H1 (cell line): ENCODE measurements at regions not wholly inside any gene's neighbourhood (a gene's known extent, or its start where the extent isn't known, plus 50 kb on each side); places are given as distances from the start of the nearest gene placed in this dataset.

Experiments
- CTCF ChIA-PET: fragments of 300-600 bp; sonication (Branson Sonifier 250); formaldehyde crosslinking; loops from one replicate; lab custom pipeline; 2021; ENCODE audit not compliant: partially characterized antibody; lab: Charles Lee
- POLR2A ChIA-PET: fragments of 300-600 bp; sonication (Branson Sonifier 250); formaldehyde crosslinking; loops from one replicate; lab custom pipeline; 2021; ENCODE audit warnings: inconsistent platforms; ENCODE audit not compliant: partially characterized antibody; lab: Charles Lee
- DNase-seq, 2 experiments: peaks; one replicate each; pipeline versions ENCODE4 v3.0.0 to v3.0.0-alpha.2; 2010 to 2022; ENCODE audit warnings: low spot score in 2 of 2, low read depth in 1 of 2, mixed read lengths in 1 of 2
- FAIRE-seq: peaks from 2 replicates; lab custom pipeline; 2011; peaks lifted over from hg19 to GRCh38; lab: Jason Lieb, UNC
- H2AFZ ChIP-seq: 2 replicates; pipeline ENCODE4 v1.8.1; 2012; ENCODE audit warnings: low read length, inconsistent platforms
- H2AK5ac ChIP-seq: 2 replicates; pipeline ENCODE4 v1.6.1; 2013; ENCODE audit warnings: low read depth, low read length
- H2BK120ac ChIP-seq: replicated peaks from 2 replicates; pipeline ENCODE3; 2013; ENCODE audit warnings: low read depth, low read length, inconsistent platforms
- H2BK12ac ChIP-seq: 2 replicates; pipeline ENCODE4 v1.6.1; 2013; ENCODE audit warnings: low read depth, low read length
- H2BK15ac ChIP-seq: 2 replicates; pipeline ENCODE4 v1.6.1; 2013; ENCODE audit warnings: low read length
- H2BK20ac ChIP-seq: 2 replicates; pipeline ENCODE4 v1.6.1; 2013; ENCODE audit warnings: low read length
- H2BK5ac ChIP-seq: 2 replicates; pipeline ENCODE4 v1.6.1; 2013; ENCODE audit warnings: low read depth, low read length
- H3K14ac ChIP-seq: 2 replicates; pipeline ENCODE4 v1.6.1; 2013; ENCODE audit warnings: inconsistent platforms; ENCODE audit not compliant: insufficient read length
- H3K18ac ChIP-seq: 2 replicates; pipeline ENCODE4 v1.6.1; 2013; ENCODE audit warnings: low read length; ENCODE audit errors: extremely low read depth
- H3K23ac ChIP-seq: 2 replicates; pipeline ENCODE4 v1.6.1; 2013; ENCODE audit warnings: inconsistent platforms; ENCODE audit not compliant: insufficient read length
- H3K23me2 ChIP-seq: 2 replicates; pipeline ENCODE4 v1.6.1; 2013; ENCODE audit warnings: low read depth, low read length
- H3K27ac ChIP-seq: 2 replicates; pipeline ENCODE4 v1.6.1; 2011; ENCODE audit warnings: low read depth, low read length, inconsistent platforms
- H3K27me3 ChIP-seq, 4 experiments: replicated peaks in 1 of 4; 1 replicate in 1 of 4; 2 replicates in 3 of 4; pipeline versions ENCODE4 v1.6.1 to v1.8.1; 2011 to 2013; ENCODE audit warnings: low read length in 3 of 4, mild to moderate bottlenecking in 3 of 4, inconsistent platforms in 2 of 4, mixed read lengths in 2 of 4, moderate library complexity in 1 of 4; ENCODE audit not compliant: control insufficient read depth in 3 of 4, insufficient read depth in 3 of 4; ENCODE audit errors: extremely low read depth in 1 of 4
- H3K36me3 ChIP-seq, 4 experiments: 2 replicates each; pipeline versions ENCODE4 v1.6.1 to v1.8.1; 2011 to 2013; ENCODE audit warnings: mild to moderate bottlenecking in 4 of 4, low read length in 3 of 4, moderate library complexity in 2 of 4, control low read depth in 1 of 4, inconsistent platforms in 1 of 4; ENCODE audit not compliant: insufficient read depth in 4 of 4, control insufficient read depth in 2 of 4
- H3K4ac ChIP-seq: replicated peaks from 2 replicates; pipeline ENCODE3; 2013; ENCODE audit warnings: low read length, low read depth, mixed read lengths, inconsistent platforms; ENCODE audit not compliant: insufficient read length
- H3K4me1 ChIP-seq, 4 experiments: replicated peaks in 1 of 4; 1 replicate in 1 of 4; 2 replicates in 3 of 4; pipeline versions ENCODE4 v1.6.1 to v1.8.1; 2011 to 2013; ENCODE audit warnings: low read length in 3 of 4, inconsistent platforms in 2 of 4, mixed read lengths in 1 of 4; ENCODE audit not compliant: insufficient read depth in 4 of 4, control insufficient read depth in 3 of 4
- H3K4me2 ChIP-seq, 2 experiments: 2 replicates each; pipeline versions ENCODE4 v1.6.1 to v1.8.1; 2011 to 2013; ENCODE audit warnings: low read depth in 2 of 2, low read length in 2 of 2, control low read depth in 1 of 2, inconsistent platforms in 1 of 2, mild to moderate bottlenecking in 1 of 2; ENCODE audit not compliant: insufficient read depth in 1 of 2
- H3K4me3 ChIP-seq, 4 experiments: fragments of 200-600, 300-600 bp in 1 of 4; sonication (generic), shearing (Covaris generic), sonication (Bioruptor Twin) in 1 of 4; 2 replicates each; pipeline versions ENCODE4 v1.5.1 to v1.8.1; 2011 to 2016; ENCODE audit warnings: low read length in 4 of 4, low read depth in 3 of 4, control low read depth in 2 of 4, inconsistent platforms in 2 of 4, mild to moderate bottlenecking in 2 of 4, mixed read lengths in 1 of 4, moderate library complexity in 1 of 4; ENCODE audit not compliant: insufficient read depth in 2 of 4; ENCODE audit errors: extremely low read depth in 1 of 4
- H3K56ac ChIP-seq: replicated peaks from 2 replicates; pipeline ENCODE3; 2013; ENCODE audit warnings: low read depth, mild to moderate bottlenecking, mixed read lengths, low read length, inconsistent platforms; ENCODE audit not compliant: insufficient read length
- H3K79me1 ChIP-seq: 2 replicates; pipeline ENCODE4 v1.6.1; 2013; ENCODE audit warnings: low read depth, low read length, control low read depth
- H3K79me2 ChIP-seq, 2 experiments: 2 replicates each; pipeline versions ENCODE4 v1.6.1 to v1.8.1; 2012 to 2013; ENCODE audit warnings: low read length in 2 of 2, mild to moderate bottlenecking in 2 of 2, inconsistent platforms in 1 of 2; ENCODE audit not compliant: insufficient read depth in 2 of 2, control insufficient read depth in 1 of 2
- H3K9ac ChIP-seq, 4 experiments: replicated peaks in 1 of 4; 1 replicate in 1 of 4; 2 replicates in 3 of 4; pipeline versions ENCODE4 v1.6.1 to v1.8.1; 2011 to 2013; ENCODE audit warnings: low read depth in 3 of 4, low read length in 3 of 4, control low read depth in 2 of 4, mild to moderate bottlenecking in 2 of 4, moderate library complexity in 2 of 4, inconsistent platforms in 1 of 4; ENCODE audit errors: extremely low read depth in 1 of 4
- H3K9me3 ChIP-seq, 2 experiments: 2 replicates each; pipeline versions ENCODE4 v1.6.1 to v1.8.1; 2012 to 2013; ENCODE audit warnings: mild to moderate bottlenecking in 2 of 2, moderate library complexity in 2 of 2, control low read depth in 1 of 2, inconsistent platforms in 1 of 2, low read depth in 1 of 2, low read length in 1 of 2, mixed read lengths in 1 of 2; ENCODE audit not compliant: insufficient read depth in 2 of 2
- H4K20me1 ChIP-seq, 2 experiments: replicated peaks in 1 of 2; 2 replicates each; pipeline versions ENCODE3 to v1.8.1; 2011 to 2013; ENCODE audit warnings: inconsistent platforms in 2 of 2, low read length in 2 of 2, mild to moderate bottlenecking in 1 of 2; ENCODE audit not compliant: insufficient read depth in 2 of 2, control insufficient read depth in 1 of 2
- H4K5ac ChIP-seq: 2 replicates; pipeline ENCODE4 v1.6.1; 2013; ENCODE audit warnings: low read length, low read depth, mixed read lengths, inconsistent platforms; ENCODE audit not compliant: insufficient read length
- H4K8ac ChIP-seq: 2 replicates; pipeline ENCODE4 v1.8.0; 2013; ENCODE audit warnings: mild to moderate bottlenecking, moderate library complexity, low read length, inconsistent platforms; ENCODE audit not compliant: insufficient read depth; ENCODE audit errors: extremely low read depth
- H4K91ac ChIP-seq: replicated peaks from 2 replicates; pipeline ENCODE3; 2013; ENCODE audit warnings: low read length, mixed read lengths, inconsistent platforms; ENCODE audit not compliant: insufficient read length
- BCL11A ChIP-seq, 2 experiments: IDR thresholded peaks; one replicate each; pipeline ENCODE4 v1.6.1; 2011; ENCODE audit warnings: low read depth in 2 of 2, low read length in 2 of 2, mild to moderate bottlenecking in 2 of 2
- CBX8 ChIP-seq: fragments of 300-800, 300-1000 bp; sonication (generic); IDR thresholded peaks from 2 replicates; pipeline ENCODE4 v1.7.1; 2016; ENCODE audit warnings: low read depth, low read length, borderline replicate concordance
- CEBPB ChIP-seq: IDR thresholded peaks from 2 replicates; pipeline ENCODE4 v1.6.1; 2012; ENCODE audit warnings: low read depth, low read length
- CREB1 ChIP-seq: IDR thresholded peaks from 2 replicates; pipeline ENCODE4 v1.6.1; 2012; ENCODE audit warnings: inconsistent platforms
- EP300 ChIP-seq, 2 experiments: IDR thresholded peaks; 1 replicate in 1 of 2; 2 replicates in 1 of 2; pipeline ENCODE4 v1.6.1; 2011 to 2012; ENCODE audit warnings: low read depth in 2 of 2, low read length in 2 of 2, mild to moderate bottlenecking in 2 of 2, borderline replicate concordance in 1 of 2, inconsistent platforms in 1 of 2, moderate library complexity in 1 of 2
- GTF2F1 ChIP-seq: IDR thresholded peaks from 2 replicates; pipeline ENCODE4 v1.6.1; 2012; ENCODE audit warnings: low read depth, low read length, improper control_type of control experiment, borderline replicate concordance
- KDM1A ChIP-seq: fragments of 200-600, 300-600 bp; sonication (generic); IDR thresholded peaks from 2 replicates; pipeline ENCODE4 v1.7.1; 2016; ENCODE audit warnings: mild to moderate bottlenecking, low read length, borderline replicate concordance
- RBBP5 ChIP-seq: IDR thresholded peaks from 2 replicates; pipeline ENCODE4 v1.7.1; 2012; ENCODE audit warnings: low read depth, mild to moderate bottlenecking, inconsistent platforms, low read length, moderate library complexity, borderline replicate concordance
- RNF2 ChIP-seq: fragments of 200-900, 300-1000 bp; sonication (generic); IDR thresholded peaks from 2 replicates; pipeline ENCODE4 v1.7.1; 2016; ENCODE audit warnings: borderline replicate concordance, low read depth, mild to moderate bottlenecking, antibody characterized with exemption, low read length; ENCODE audit not compliant: poor library complexity, severe bottlenecking; ENCODE audit errors: missing control alignments
- RXRA ChIP-seq: IDR thresholded peaks from 2 replicates; pipeline ENCODE4 v1.6.1; 2011; ENCODE audit warnings: low read depth, mild to moderate bottlenecking, low read length, moderate library complexity; ENCODE audit not compliant: insufficient read depth
- SP2 ChIP-seq: IDR thresholded peaks from 2 replicates; pipeline ENCODE4 v1.6.1; 2012; ENCODE audit warnings: mild to moderate bottlenecking, low read length, inconsistent platforms
- SRF ChIP-seq: IDR thresholded peaks from 2 replicates; pipeline ENCODE4 v1.6.1; 2011; ENCODE audit warnings: mild to moderate bottlenecking, low read depth, low read length, moderate library complexity
- SUZ12 ChIP-seq: fragments of 200-600 bp; sonication (generic); IDR thresholded peaks from 2 replicates; pipeline ENCODE4 v1.6.1; 2012; ENCODE audit warnings: mild to moderate bottlenecking, inconsistent platforms, low read length, moderate library complexity, mixed read lengths
- ZNF274 ChIP-seq: IDR thresholded peaks from 2 replicates; pipeline ENCODE4 v1.7.0; 2012; ENCODE audit warnings: low read length, borderline replicate concordance; ENCODE audit errors: extremely low read depth
- WGBS, 2 experiments: shearing (Covaris generic) in 1 of 2; methylation state at CpG; one replicate each; pipeline versions ENCODE4 v1.1.6 to v1.1.7; 2013 to 2015; ENCODE audit warnings: low lambda C conversion rate in 2 of 2, mixed read lengths in 2 of 2, inconsistent platforms in 1 of 2, low coverage in 1 of 2, missing lambda C conversion rate in 1 of 2; ENCODE audit not compliant: insufficient replicate concordance in 2 of 2, insufficient coverage in 1 of 2, insufficient read length in 1 of 2; ENCODE audit errors: extremely low coverage in 1 of 2, missing lambda C conversion rate in 1 of 2; 5-methylcytosine and 5-hydroxymethylcytosine counted together

GRCh38 chr6:226516-227073 is 65.7 kb upstream of the DUSP22 start:
- H3K4me1 ChIP-seq: peaks cover 0 to 5% (median 3%) of the 10 kb centered on the region in 4 experiments; a peak in 5 of 7 replicates
- no peak overlapping the region for H2AFZ ChIP-seq
- H3K79me1 ChIP-seq: no peaks in the 10 kb centered on the region
- H3K9ac ChIP-seq: no peak overlapping the region
- H3K9me3 ChIP-seq: no peaks in the 10 kb centered on the region
- no peak overlapping the region for H3K4me3 ChIP-seq
- H4K5ac ChIP-seq: no peak overlapping the region
- no peak overlapping the region for H2BK5ac ChIP-seq
- H4K20me1 ChIP-seq: no peaks in the 10 kb centered on the region
- H3K14ac ChIP-seq: no peak overlapping the region
- FAIRE-seq (no peak), DNase-seq (no peak)
- no peak overlapping the region for H3K4ac ChIP-seq
- no peak overlapping the region for H2BK20ac ChIP-seq
- no peaks in the 10 kb centered on the region for H3K36me3 ChIP-seq
- H3K79me2 ChIP-seq: no peaks in the 10 kb centered on the region
- H3K23ac ChIP-seq: no peak overlapping the region
- H2BK15ac ChIP-seq: no peak overlapping the region
- H3K23me2 ChIP-seq: no peaks in the 10 kb centered on the region
- no peak overlapping the region for H3K27ac ChIP-seq
- no peak overlapping the region; the same call in 1 of the 2 replicates for H3K18ac ChIP-seq
- no peak overlapping the region for H3K4me2 ChIP-seq
- H2BK120ac ChIP-seq: no peak overlapping the region
- POLR2A ChIA-PET: no interaction called here
- no peak overlapping the region for H2BK12ac ChIP-seq
- no peaks in the 10 kb centered on the region for H3K27me3 ChIP-seq
- no peak overlapping the region; the same call in 1 of the 2 replicates for H4K8ac ChIP-seq
- no peak overlapping the region for H4K91ac ChIP-seq
- no peak overlapping the region for H3K56ac ChIP-seq
- no peak overlapping the region for H2AK5ac ChIP-seq
- 88% methylated on average over 6 of the region's 6 CpGs; no CpG with 5 or more reads in 1 of the 2 experiments for WGBS, 2 experiments
- CTCF ChIA-PET: interaction anchor here (1.3 to 3.4 kb wide), 7 partner anchors 8 to 182 kb away, joined by 3 to 29 read pairs (median 5); no protein-coding TSS in a partner anchor
- TF ChIP-seq GTF2F1: no peak
- no peak for TF ChIP-seq CREB1
- TF ChIP-seq ZNF274: no peak
- TF ChIP-seq BCL11A (IDR thresholded peaks at IDR 0.05; ENCODE audit: low read depth in 2 of 2, low read length in 2 of 2): no peak
- TF ChIP-seq EP300 (IDR thresholded peaks at IDR 0.05; ENCODE audit: borderline replicate concordance in 1 of 2, low read depth in 2 of 2, low read length in 2 of 2): no peak
- no peak for TF ChIP-seq SUZ12
- TF ChIP-seq RBBP5: no peak
- no peak for TF ChIP-seq CBX8
- TF ChIP-seq RNF2: no peak
- TF ChIP-seq RXRA: no peak
- TF ChIP-seq SP2: no peak
- TF ChIP-seq CEBPB: no peak
- TF ChIP-seq KDM1A: no peak
- TF ChIP-seq SRF: no peak
